K562 (cell line): ENCODE measurements at regions not wholly inside any gene's neighbourhood (a gene's known extent, or its start where the extent isn't known, plus 50 kb on each side); places are given as distances from the start of the nearest gene placed in this dataset.

Source experiments
- CREB1 ChIP-seq, 2 experiments: sonication (generic) in 1 of 2; formaldehyde crosslinking in 1 of 2; IDR thresholded peaks; 2 replicates each; pipeline versions ENCODE4 v1.6.1 to v1.8.0; 2012 to 2022; ENCODE audit warnings: inconsistent platforms in 1 of 2, mild to moderate bottlenecking in 1 of 2, missing genetic modification reagents in 1 of 2, moderate library complexity in 1 of 2
- CTCF ChIP-seq, 3 experiments: IDR thresholded peaks in 2 of 3; conservative IDR thresholded peaks in 1 of 3; 2 replicates each; pipeline ENCODE4 v1.5.1; 2011 to 2012; ENCODE audit warnings: low read length in 3 of 3, mild to moderate bottlenecking in 3 of 3, control low read depth in 2 of 3, improper control_type of control experiment in 1 of 3, inconsistent platforms in 1 of 3, low read depth in 1 of 3, mixed read lengths in 1 of 3, moderate library complexity in 1 of 3; ENCODE audit not compliant: insufficient read depth in 2 of 3
- FOXP4 ChIP-seq: sonication (generic); formaldehyde crosslinking; IDR thresholded peaks from 2 replicates; pipeline ENCODE4 v1.8.0; 2022; ENCODE audit warnings: mild to moderate bottlenecking, missing genetic modification reagents, borderline replicate concordance
- JUNB ChIP-seq: fragments of 450-650 bp; formaldehyde crosslinking; conservative IDR thresholded peaks from 2 replicates; pipeline ENCODE4 v1.4.0; 2020; ENCODE audit warnings: mild to moderate bottlenecking
- KLF16 ChIP-seq: IDR thresholded peaks from 2 replicates; pipeline ENCODE4 v1.6.1; 2016; ENCODE audit warnings: antibody characterized with exemption
- MAX ChIP-seq: sonication (generic); formaldehyde crosslinking; IDR thresholded peaks from 2 replicates; pipeline ENCODE4 v1.9.0; 2022; ENCODE audit warnings: mild to moderate bottlenecking, missing genetic modification reagents
- MXI1 ChIP-seq: IDR thresholded peaks from 2 replicates; pipeline ENCODE4 v1.6.1; 2011; ENCODE audit warnings: low read depth, mild to moderate bottlenecking, improper control_type of control experiment, low read length
- ZNF699 ChIP-seq: fragments of 250-450 bp; sonication (Bioruptor Pico); IDR thresholded peaks from 2 replicates; pipeline ENCODE4 v1.8.0; 2021; ENCODE audit warnings: mild to moderate bottlenecking, moderate library complexity; ENCODE audit not compliant: insufficient replicate concordance
- ZNF76 ChIP-seq: fragments of 250-450 bp; sonication (Bioruptor Pico); IDR thresholded peaks from 2 replicates; pipeline ENCODE4 v1.4.0; 2020; ENCODE audit warnings: mild to moderate bottlenecking, moderate library complexity, borderline replicate concordance
- ZNF785 ChIP-seq: fragments of 250-450 bp; sonication (Bioruptor Pico); IDR thresholded peaks from 2 replicates; pipeline ENCODE4 v1.4.0; 2020; ENCODE audit warnings: mild to moderate bottlenecking
- ZSCAN29 ChIP-seq: fragments of 450-650 bp; IDR thresholded peaks from 2 replicates; pipeline ENCODE4 v1.6.1; 2017

- TF ChIP-seq ZNF785 (CRISPR knock-in tag) (no peak), MXI1 (no peak), ZNF699 (CRISPR knock-in tag) (no peak), CTCF (IDR thresholded peaks at IDR 0.05 in 2 of 3, conservative IDR thresholded peaks at IDR 0.05 in 1 of 3; ENCODE audit: insufficient read depth in 2 of 3, low read depth in 1 of 3, low read length in 3 of 3) (no peak), KLF16 (no peak), ZNF76 (no peak), FOXP4 (CRISPR knock-in tag) (no peak), ZSCAN29 (no peak), MAX (CRISPR knock-in tag) (no peak), JUNB (CRISPR knock-in tag) (no peak), CREB1 (IDR thresholded peaks at IDR 0.05) (no peak), CREB1 (CRISPR knock-in tag; IDR thresholded peaks at IDR 0.05) (no peak)
Observed at GRCh38 chr6:170130201-170130621, 160.7 kb downstream of the DLL1 start.
